ENCODE measurements at regions not wholly inside any gene's neighbourhood (a gene's known extent, or its start where the extent isn't known, plus 50 kb on each side); places are given as distances from the start of the nearest gene placed in this dataset.

DNA sequence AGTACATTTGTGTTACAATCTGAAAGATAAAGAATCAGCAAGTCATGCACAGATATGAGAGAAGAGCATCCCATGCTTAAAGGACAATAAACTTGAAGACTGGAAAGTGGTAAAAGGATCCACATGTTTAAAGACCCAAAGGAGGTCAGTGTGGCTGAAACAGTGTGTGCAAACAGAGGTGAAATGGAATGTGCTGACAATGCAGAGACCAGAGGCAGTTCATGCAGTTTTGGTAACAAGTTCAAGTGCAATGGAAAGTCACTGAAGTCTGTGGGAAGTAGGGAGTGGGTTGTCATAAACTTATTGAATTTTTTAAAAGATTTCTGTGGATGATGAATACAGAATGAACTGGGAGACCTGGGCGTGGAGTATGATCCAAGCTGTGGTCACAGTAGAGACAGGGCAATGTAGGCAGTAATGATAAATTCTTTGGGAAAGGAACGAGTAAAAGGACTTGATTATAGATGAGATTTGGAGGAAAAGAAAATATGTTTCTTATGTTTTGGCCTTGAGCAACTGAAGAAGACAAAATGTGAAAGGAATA is 408.0 kb downstream of the HGF start:
- H3K9me3 Mint-ChIP-seq = no peaks in the 10 kb centered on the region
- H3K4me3 Mint-ChIP-seq = no peak overlapping the region
- TF ChIP-seq, protein P1, sequence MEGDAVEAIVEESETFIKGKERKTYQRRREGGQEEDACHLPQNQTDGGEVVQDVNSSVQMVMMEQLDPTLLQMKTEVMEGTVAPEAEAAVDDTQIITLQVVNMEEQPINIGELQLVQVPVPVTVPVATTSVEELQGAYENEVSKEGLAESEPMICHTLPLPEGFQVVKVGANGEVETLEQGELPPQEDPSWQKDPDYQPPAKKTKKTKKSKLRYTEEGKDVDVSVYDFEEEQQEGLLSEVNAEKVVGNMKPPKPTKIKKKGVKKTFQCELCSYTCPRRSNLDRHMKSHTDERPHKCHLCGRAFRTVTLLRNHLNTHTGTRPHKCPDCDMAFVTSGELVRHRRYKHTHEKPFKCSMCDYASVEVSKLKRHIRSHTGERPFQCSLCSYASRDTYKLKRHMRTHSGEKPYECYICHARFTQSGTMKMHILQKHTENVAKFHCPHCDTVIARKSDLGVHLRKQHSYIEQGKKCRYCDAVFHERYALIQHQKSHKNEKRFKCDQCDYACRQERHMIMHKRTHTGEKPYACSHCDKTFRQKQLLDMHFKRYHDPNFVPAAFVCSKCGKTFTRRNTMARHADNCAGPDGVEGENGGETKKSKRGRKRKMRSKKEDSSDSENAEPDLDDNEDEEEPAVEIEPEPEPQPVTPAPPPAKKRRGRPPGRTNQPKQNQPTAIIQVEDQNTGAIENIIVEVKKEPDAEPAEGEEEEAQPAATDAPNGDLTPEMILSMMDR (IDR thresholded peaks at IDR 0.05) = no peak
- no peak overlapping the region for H3K27ac Mint-ChIP-seq
- no peaks in the 10 kb centered on the region for H3K36me3 Mint-ChIP-seq (ENCODE audit: low read depth)
- H3K4me1 Mint-ChIP-seq = peaks cover 7% of the 10 kb centered on the region
- no peaks in the 10 kb centered on the region for H3K27me3 Mint-ChIP-seq (ENCODE audit: low read depth, poor library complexity)
- DNase-seq = no peak

DNA sequence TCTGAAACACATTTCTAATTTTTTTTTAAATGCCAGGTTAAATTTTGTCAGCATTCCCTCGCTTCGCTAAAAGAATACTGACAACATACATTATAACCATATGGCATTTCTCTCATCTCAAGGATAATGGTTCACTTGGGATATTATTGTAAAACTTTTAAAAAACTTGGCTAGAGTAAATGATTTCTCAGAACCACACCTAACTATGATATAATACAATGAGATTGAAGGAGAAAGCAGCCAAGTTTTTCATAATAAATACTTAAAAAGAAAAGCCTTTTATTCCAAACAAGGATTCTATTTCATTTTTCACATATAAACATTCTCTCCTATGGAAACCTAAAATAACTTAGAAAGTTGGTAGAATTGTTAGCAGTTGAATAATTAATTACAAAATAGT is 413.9 kb downstream of the HGF start:
- TF ChIP-seq, protein P1 (IDR thresholded peaks at IDR 0.05) = no peak
- no peak overlapping the region for H3K4me3 Mint-ChIP-seq
- H3K36me3 Mint-ChIP-seq (ENCODE audit: low read depth) = no peaks in the 10 kb centered on the region
- no peak for DNase-seq
- no peaks in the 10 kb centered on the region for H3K4me1 Mint-ChIP-seq
- H3K9me3 Mint-ChIP-seq = no peaks in the 10 kb centered on the region
- H3K27ac Mint-ChIP-seq = no peak overlapping the region
- no peaks in the 10 kb centered on the region for H3K27me3 Mint-ChIP-seq (ENCODE audit: low read depth, poor library complexity)

DNA sequence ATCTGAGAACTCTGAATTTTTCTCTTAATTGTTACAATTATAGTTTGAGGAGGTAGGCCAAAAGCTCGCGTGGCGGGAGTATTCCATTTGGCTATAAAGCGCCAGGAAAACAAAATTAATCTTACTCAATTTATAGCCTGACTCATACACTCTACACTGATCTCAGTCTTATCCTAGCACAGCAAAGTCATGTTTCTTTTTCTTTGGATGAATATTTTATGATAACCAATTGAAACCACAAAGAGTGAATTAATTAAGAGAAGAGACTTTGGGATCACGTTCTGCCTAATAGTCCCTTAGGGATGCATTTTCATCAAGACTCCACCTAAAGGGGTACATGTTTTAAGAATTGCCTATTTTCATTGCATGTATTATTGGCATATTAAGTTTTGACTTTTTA is 420.8 kb downstream of the HGF start:
- no peaks in the 10 kb centered on the region for H3K27me3 Mint-ChIP-seq (ENCODE audit: low read depth, poor library complexity)
- H3K4me1 Mint-ChIP-seq = no peaks in the 10 kb centered on the region
- TF ChIP-seq, protein P1 (IDR thresholded peaks at IDR 0.05) = no peak

DNA sequence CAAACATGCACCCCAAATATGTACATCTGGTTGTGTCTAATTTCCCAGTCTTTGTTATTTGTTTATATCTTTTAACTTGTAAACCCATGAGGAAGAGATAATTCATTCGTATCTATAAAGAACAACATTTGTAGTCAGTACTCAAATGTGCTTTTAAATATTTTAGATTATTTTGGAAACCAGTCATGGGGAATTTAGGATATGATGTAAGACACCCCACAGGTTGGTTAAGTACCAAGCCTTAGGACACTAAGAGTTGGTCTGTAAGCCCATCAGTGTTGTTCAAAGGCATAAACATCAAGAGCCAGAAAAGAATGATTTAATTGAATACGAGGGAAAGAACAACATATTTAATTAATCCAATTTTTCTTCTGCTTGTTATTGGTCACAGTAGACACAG is 421.1 kb upstream of the SEMA3C start:
- Mint-ChIP-seq H3K4me1 (no peaks in the 10 kb centered on the region), H3K4me3 (no peak overlapping the region), H3K27me3 (ENCODE audit: low read depth, poor library complexity) (peaks cover 3% of the 10 kb centered on the region), H3K27ac (no peak overlapping the region), H3K9me3 (peaks cover 8% of the 10 kb centered on the region), H3K36me3 (ENCODE audit: low read depth) (no peaks in the 10 kb centered on the region)
- no peak for DNase-seq
- TF ChIP-seq, protein P1 (IDR thresholded peaks at IDR 0.05) = no peak

More for the DNA sequence above, 420.8 kb downstream of the HGF start:
- Mint-ChIP-seq H3K4me3 (no peak overlapping the region), H3K27ac (no peak overlapping the region), H3K36me3 (ENCODE audit: low read depth) (no peaks in the 10 kb centered on the region), H3K9me3 (no peaks in the 10 kb centered on the region)
- DNase-seq = no peak

DNA sequence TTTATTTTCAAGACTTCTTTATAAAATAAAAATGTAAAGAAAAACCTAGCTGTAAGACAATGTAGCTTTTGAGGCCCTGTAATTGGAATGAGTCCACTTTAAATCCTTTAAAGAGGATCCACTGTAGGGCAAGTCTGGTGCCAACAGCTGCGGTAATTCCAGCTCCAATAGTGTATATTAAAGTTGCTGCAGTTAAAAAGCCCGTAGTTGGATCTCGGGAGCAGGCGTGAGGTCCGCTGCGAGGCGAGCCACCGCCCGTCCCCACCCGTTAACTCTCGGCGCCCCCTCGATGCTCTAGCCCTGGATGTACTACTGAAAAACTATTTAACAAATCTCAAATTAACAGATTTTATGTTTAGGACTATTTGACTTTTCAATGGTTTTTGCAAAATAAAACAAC is 414.7 kb upstream of the SEMA3C start:
- TF ChIP-seq, protein P1 (IDR thresholded peaks at IDR 0.05) = no peak
- Mint-ChIP-seq H3K9me3 (peaks cover 8% of the 10 kb centered on the region), H3K27ac (no peak overlapping the region), H3K27me3 (ENCODE audit: low read depth, poor library complexity) (no peaks in the 10 kb centered on the region), H3K4me1 (no peaks in the 10 kb centered on the region), H3K4me3 (no peak overlapping the region), H3K36me3 (ENCODE audit: low read depth) (no peaks in the 10 kb centered on the region)
- no peak for DNase-seq

DNA sequence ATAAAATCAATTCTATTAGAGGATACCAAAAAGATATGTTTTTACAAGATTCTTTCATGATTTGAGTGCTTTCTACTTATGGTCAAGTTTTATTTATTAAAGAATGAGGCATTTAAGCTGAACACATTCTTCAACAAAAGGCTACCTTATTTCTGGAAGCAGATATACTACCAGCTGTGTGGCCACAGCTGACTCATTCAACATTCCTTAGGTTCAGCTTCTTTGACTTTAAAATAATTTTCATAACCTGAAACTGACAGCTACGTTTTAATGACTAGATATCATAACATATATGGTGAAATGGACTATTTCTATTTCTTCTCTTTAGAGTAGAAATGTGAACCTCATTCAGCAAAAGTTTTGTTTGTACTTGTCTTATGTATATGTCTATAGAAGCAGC is 414.2 kb upstream of the SEMA3C start:
- Mint-ChIP-seq H3K4me1 (no peaks in the 10 kb centered on the region), H3K4me3 (no peak overlapping the region), H3K27me3 (ENCODE audit: low read depth, poor library complexity) (no peaks in the 10 kb centered on the region), H3K9me3 (peaks cover 8% of the 10 kb centered on the region), H3K27ac (no peak overlapping the region), H3K36me3 (ENCODE audit: low read depth) (no peaks in the 10 kb centered on the region)
- no peak for DNase-seq
- TF ChIP-seq, protein P1 (IDR thresholded peaks at IDR 0.05) = no peak

Measured in nephron progenitor cell (in vitro differentiated cells).